Stimulated activated CD4-positive, alpha-beta T cell treated with anti-CD3 and anti-CD28 coated beads, Interleukin-1b, Interleukin-23, amount 100 ng/mL, for 4 hours (primary cell): ENCODE measurements at regions not wholly inside any gene's neighbourhood (a gene's known extent, or its start where the extent isn't known, plus 50 kb on each side); places are given as distances from the start of the nearest gene placed in this dataset.
"Not testable (repeated sequence)": the region's sequence is repeated elsewhere in the genome, so short reads cannot be mapped to it uniquely, and the experiment has no call there.

Experiments used
- DNase-seq, 2 donors: peaks; one replicate each; pipeline ENCODE4 v3.0.0-alpha.2; 2020; ENCODE audit warnings: low read depth in 2 of 2

GRCh38 chr5:158450751-158451171, 591.8 kb upstream of the CLINT1 start:
- DNase-seq, result no peak

GRCh38 chr5:158446761-158447160, 587.8 kb upstream of the CLINT1 start:
- DNase-seq, result not testable (repeated sequence)

GRCh38 chr5:158439204-158439603, 580.3 kb upstream of the CLINT1 start:
- DNase-seq, result not testable (repeated sequence)

- no peak for DNase-seq
Observed at GRCh38 chr5:158436271-158437065, 577.5 kb upstream of the CLINT1 start.

- DNase-seq, result peak; percentile 6 to 14
Observed at GRCh38 chr5:158435161-158435616, 576.2 kb upstream of the CLINT1 start.

- no peak for DNase-seq
Observed at GRCh38 chr5:158434749-158435148, 575.8 kb upstream of the CLINT1 start.

DNA sequence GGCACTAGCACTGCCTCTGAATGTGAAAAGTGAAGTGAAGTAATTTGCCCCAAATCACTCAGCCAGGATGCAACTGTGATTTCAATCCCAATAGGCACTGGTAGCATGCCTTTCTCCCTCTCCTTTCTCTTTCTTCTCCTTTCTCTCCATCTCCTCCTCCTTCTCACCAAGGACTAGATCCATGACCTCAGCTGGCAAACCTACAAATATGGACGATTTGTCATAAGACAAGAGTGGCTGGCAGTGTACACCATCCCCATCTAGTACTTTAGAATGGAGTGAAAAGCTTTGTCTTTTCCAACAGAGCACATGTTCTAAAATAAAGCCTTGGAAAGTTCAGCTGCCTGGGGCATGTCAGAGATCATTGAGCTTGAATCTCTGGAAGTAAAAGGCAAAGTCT, 574.7 kb upstream of the CLINT1 start:
- no peak for DNase-seq

GRCh38 chr5:158431369-158432029, 572.6 kb upstream of the CLINT1 start:
- no peak for DNase-seq

- no peak for DNase-seq
Observed at GRCh38 chr5:158430798-158431167, 571.8 kb upstream of the CLINT1 start.

DNA sequence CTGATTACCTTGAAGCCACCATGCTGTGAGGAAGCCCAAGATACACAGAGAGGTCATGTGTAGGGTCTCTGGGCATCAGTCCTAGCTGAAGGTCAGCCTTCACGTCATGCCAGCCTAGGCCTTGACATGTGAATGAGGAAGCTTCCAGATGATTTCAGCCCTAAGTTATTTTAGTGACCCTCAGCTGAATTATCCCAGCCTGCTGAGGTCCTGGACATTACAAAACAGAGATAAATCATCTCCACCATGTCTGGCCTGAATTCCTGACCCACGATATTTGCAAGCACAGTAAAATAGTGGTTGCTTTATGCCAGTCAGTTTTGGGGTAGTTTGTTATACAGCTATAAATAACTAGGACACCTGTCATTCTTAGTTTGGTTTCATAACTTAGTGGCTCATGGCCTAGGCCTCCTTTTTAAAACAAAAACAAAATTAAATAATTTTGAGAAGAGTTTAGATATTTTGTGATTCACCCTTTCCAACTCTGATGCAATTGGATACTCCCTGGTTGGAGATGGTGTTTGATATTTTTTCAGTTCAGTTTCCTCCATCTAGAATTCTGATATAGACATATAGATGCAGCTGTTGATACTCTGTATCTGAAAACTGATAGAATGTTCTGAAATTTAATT, 571.3 kb upstream of the CLINT1 start:
- DNase-seq, result no peak

GRCh38 chr5:158429564-158429963, 570.6 kb upstream of the CLINT1 start:
- no peak for DNase-seq

GRCh38 chr5:158423623-158424200, 564.8 kb upstream of the CLINT1 start:
- no peak for DNase-seq

GRCh38 chr5:158422653-158423515, 563.9 kb upstream of the CLINT1 start:
- no peak for DNase-seq

DNA sequence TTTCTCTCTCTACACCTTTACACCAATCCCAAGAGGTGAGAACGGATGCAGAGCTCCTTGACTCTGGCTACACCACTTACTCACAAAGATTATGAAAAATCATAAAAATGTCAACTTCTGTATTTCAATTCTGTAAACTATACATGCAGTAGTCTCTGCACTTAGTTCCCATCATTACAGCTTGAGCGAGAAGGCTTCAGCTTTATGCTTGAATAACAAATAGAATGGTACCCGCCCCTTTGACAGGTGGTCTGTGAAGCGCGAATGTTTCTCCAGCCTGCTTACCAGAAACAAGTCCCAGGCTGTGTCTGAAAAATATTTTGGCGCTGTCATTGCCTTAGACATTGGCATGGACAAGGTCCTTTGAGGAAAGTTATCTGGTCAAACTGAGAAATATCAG, 562.4 kb upstream of the CLINT1 start:
- no peak for DNase-seq

GRCh38 chr5:158419186-158419585, 560.2 kb upstream of the CLINT1 start:
- no peak for DNase-seq

GRCh38 chr5:158414780-158415179, 555.8 kb upstream of the CLINT1 start:
- no peak for DNase-seq

GRCh38 chr5:158414333-158414762, 555.4 kb upstream of the CLINT1 start:
- no peak for DNase-seq

DNA sequence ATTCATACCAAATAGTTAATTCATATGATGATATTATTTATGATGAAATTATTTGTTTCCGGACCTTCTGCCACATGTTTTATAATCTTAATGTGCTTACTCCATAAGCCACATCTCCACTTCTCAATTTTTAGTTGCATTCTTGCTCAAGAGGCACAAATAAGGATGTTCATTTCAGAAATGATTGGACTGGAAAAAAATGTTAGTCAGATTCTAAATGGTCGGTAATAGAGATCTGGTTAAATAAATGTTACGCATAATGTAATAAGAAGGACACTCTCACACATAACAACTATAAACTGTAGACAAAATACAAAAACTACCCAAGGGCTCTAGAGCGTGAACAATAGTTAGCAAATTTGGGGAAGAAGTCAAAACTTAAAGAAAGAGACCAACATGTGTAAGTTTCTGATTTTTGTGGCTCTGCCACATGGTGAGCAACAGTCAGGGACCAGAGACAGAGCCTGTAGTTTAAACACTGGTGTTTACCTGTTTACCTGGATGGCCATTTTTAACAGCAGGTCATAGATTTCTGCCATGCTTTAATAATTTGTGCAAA, 554.3 kb upstream of the CLINT1 start:
- no peak for DNase-seq

DNA sequence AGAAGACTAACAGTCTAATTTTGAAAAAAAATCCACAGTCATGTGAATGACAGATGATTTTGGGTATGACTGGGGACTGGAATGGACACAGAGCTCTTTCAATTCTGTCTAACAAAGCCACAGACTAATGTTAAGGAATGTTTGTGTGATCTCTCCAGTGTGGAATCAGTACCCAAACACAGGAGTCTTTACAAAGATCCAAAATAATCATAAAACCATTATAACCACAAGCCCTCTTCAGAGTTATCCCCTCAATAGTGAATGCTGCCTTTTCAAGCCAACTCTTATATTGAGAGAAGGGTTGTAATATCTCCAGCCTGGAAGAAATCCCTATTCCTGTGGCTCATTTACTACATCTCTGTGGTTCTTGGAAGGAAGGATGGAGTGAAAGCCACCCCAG, 552.0 kb upstream of the CLINT1 start:
- no peak for DNase-seq

DNA sequence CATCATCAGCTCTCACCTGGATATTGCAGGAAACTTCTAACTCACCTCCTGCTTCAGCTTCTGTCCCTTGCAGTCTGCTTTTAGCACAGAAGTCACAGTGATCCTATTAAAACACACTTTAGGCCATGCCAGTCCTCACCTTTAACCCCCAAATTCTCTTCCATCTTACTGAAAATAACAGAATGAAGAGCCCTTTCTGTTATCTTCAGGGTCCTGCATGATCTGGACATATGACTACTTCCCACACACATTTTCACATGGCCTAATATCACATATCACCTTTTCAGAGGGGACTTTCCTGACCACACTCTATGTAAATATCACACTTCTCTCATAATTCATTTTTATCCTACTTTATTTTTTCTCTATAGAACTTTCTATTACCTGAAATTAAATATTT, 550.6 kb upstream of the CLINT1 start:
- DNase-seq, result no peak

DNA sequence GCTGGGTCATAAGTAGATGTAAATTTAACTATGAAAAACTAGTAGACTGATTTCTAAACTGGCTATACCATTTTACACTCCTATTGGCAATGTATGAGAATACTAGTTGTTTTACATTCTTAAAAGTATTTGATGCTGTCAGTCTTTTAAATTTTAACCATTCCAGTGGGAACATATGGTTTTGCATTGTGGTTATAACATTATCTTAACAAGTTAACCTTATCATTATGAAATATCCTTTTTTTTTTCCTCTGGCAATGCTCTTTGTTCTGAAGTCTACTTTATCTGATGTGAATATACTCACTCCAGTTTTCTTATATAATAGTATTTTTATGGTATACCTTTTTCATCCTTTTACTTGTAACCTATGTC, 548.9 kb upstream of the CLINT1 start:
- DNase-seq, result no peak
